ENCODE measurements at regions not wholly inside any gene's neighbourhood (a gene's known extent, or its start where the extent isn't known, plus 50 kb on each side); places are given as distances from the start of the nearest gene placed in this dataset.
A peak's percentile ranks its signal among the peaks of the same experiment; 100 is the strongest.

GRCh38 chr1:173287785-173288184, 80.7 kb upstream of the TNFSF4 start:
- Mint-ChIP-seq H3K4me1 (peaks cover 35% of the 10 kb centered on the region), H3K27me3 (peaks cover 19% of the 10 kb centered on the region), H3K4me3 (no peak overlapping the region), H3K9me3 (peaks cover 21 to 29% of the 10 kb centered on the region in 2 donors), H3K27ac (no peak overlapping the region)
- ATAC-seq (no peak), DNase-seq (no peak)

GRCh38 chr1:173293756-173294155, 86.6 kb upstream of the TNFSF4 start:
- DNase-seq (no peak), ATAC-seq (no peak)
- H3K9me3 Mint-ChIP-seq = peaks cover 27 to 42% of the 10 kb centered on the region in 2 donors
- no peak overlapping the region for H3K4me3 Mint-ChIP-seq
- peaks cover 13% of the 10 kb centered on the region for H3K27me3 Mint-ChIP-seq
- no peak overlapping the region for H3K27ac Mint-ChIP-seq
- peaks cover 91% of the 10 kb centered on the region for H3K4me1 Mint-ChIP-seq

GRCh38 chr1:173294843-173295242, 87.7 kb upstream of the TNFSF4 start:
- no peak overlapping the region for H3K27ac Mint-ChIP-seq
- H3K9me3 Mint-ChIP-seq = peaks cover 27 to 31% of the 10 kb centered on the region in 2 donors
- DNase-seq (no peak), ATAC-seq (no peak)
- no peak overlapping the region for H3K4me3 Mint-ChIP-seq
- peaks cover 96% of the 10 kb centered on the region for H3K4me1 Mint-ChIP-seq
- peaks cover 13% of the 10 kb centered on the region for H3K27me3 Mint-ChIP-seq

GRCh38 chr1:173295391-173295790, 88.3 kb upstream of the TNFSF4 start:
- Mint-ChIP-seq H3K27ac (no peak overlapping the region), H3K9me3 (peaks cover 26 to 27% of the 10 kb centered on the region in 2 donors), H3K27me3 (peaks cover 13% of the 10 kb centered on the region), H3K4me1 (peaks cover 96% of the 10 kb centered on the region), H3K4me3 (no peak overlapping the region)
- ATAC-seq (no peak), DNase-seq (no peak)

- Mint-ChIP-seq H3K27ac (no peak overlapping the region), H3K4me3 (no peak overlapping the region), H3K4me1 (peaks cover 94% of the 10 kb centered on the region), H3K27me3 (peaks cover 13% of the 10 kb centered on the region), H3K9me3 (peaks cover 21 to 26% of the 10 kb centered on the region in 2 donors)
- DNase-seq (no peak), ATAC-seq (no peak)
Observed at GRCh38 chr1:173295995-173296394, 88.9 kb upstream of the TNFSF4 start.

- H3K4me3 Mint-ChIP-seq = peak overlapping the region in 1 of 2 donors; percentile 15
- H3K4me1 Mint-ChIP-seq = peaks cover 92% of the 10 kb centered on the region
- H3K27ac Mint-ChIP-seq = peak overlapping the region in 1 of 2 donors; percentile 4
- DNase-seq (peak; percentile 72 to 81), ATAC-seq (peak; percentile 98)
- peaks cover 5 to 12% of the 10 kb centered on the region in 2 donors for H3K9me3 Mint-ChIP-seq
- peaks cover 3% of the 10 kb centered on the region for H3K27me3 Mint-ChIP-seq
Observed at GRCh38 chr1:173297798-173298391, 90.8 kb upstream of the TNFSF4 start.

- Mint-ChIP-seq H3K4me1 (peaks cover 86% of the 10 kb centered on the region), H3K27me3 (no peaks in the 10 kb centered on the region), H3K9me3 (peaks cover 8 to 11% of the 10 kb centered on the region in 2 donors), H3K4me3 (peak overlapping the region in 1 of 2 donors; percentile 3), H3K27ac (no peak overlapping the region)
- DNase-seq (no peak), ATAC-seq (no peak)
Observed at GRCh38 chr1:173300061-173301044, 93.2 kb upstream of the TNFSF4 start.

- DNase-seq (no peak), ATAC-seq (no peak)
- H3K4me1 Mint-ChIP-seq = peaks cover 75% of the 10 kb centered on the region
- H3K27ac Mint-ChIP-seq = no peak overlapping the region
- peaks cover 8 to 10% of the 10 kb centered on the region in 2 donors for H3K9me3 Mint-ChIP-seq
- no peak overlapping the region for H3K4me3 Mint-ChIP-seq
- H3K27me3 Mint-ChIP-seq = no peaks in the 10 kb centered on the region
Observed at GRCh38 chr1:173301507-173301906, 94.4 kb upstream of the TNFSF4 start.

- DNase-seq = no peak
- no peaks in the 10 kb centered on the region for H3K27me3 Mint-ChIP-seq
- no peak for ATAC-seq
- H3K27ac Mint-ChIP-seq = no peak overlapping the region
- H3K4me1 Mint-ChIP-seq = peaks cover 66% of the 10 kb centered on the region
- H3K4me3 Mint-ChIP-seq = no peak overlapping the region
- H3K9me3 Mint-ChIP-seq = peaks cover 8 to 13% of the 10 kb centered on the region in 2 donors
Observed at GRCh38 chr1:173302366-173302765, 95.2 kb upstream of the TNFSF4 start.

GRCh38 chr1:173302890-173303829, 96.0 kb upstream of the TNFSF4 start:
- H3K4me3 Mint-ChIP-seq = no peak overlapping the region
- no peaks in the 10 kb centered on the region for H3K27me3 Mint-ChIP-seq
- peaks cover 10 to 16% of the 10 kb centered on the region in 2 donors for H3K9me3 Mint-ChIP-seq
- peaks cover 58% of the 10 kb centered on the region for H3K4me1 Mint-ChIP-seq
- ATAC-seq (no peak), DNase-seq (no peak)
- H3K27ac Mint-ChIP-seq = no peak overlapping the region

- H3K27ac Mint-ChIP-seq = no peak overlapping the region
- DNase-seq (no peak), ATAC-seq (no peak)
- no peak overlapping the region for H3K4me3 Mint-ChIP-seq
- peaks cover 18 to 23% of the 10 kb centered on the region in 2 donors for H3K9me3 Mint-ChIP-seq
- H3K4me1 Mint-ChIP-seq = peaks cover 51% of the 10 kb centered on the region
- H3K27me3 Mint-ChIP-seq = no peaks in the 10 kb centered on the region
Observed at GRCh38 chr1:173303984-173304383, 96.9 kb upstream of the TNFSF4 start.

GRCh38 chr1:173304529-173305227, 97.5 kb upstream of the TNFSF4 start:
- no peaks in the 10 kb centered on the region for H3K27me3 Mint-ChIP-seq
- no peak overlapping the region for H3K27ac Mint-ChIP-seq
- peaks cover 19 to 26% of the 10 kb centered on the region in 2 donors for H3K9me3 Mint-ChIP-seq
- ATAC-seq = no peak
- H3K4me3 Mint-ChIP-seq = no peak overlapping the region
- DNase-seq = no peak
- peaks cover 44% of the 10 kb centered on the region for H3K4me1 Mint-ChIP-seq

GRCh38 chr1:173307845-173308244, 100.7 kb upstream of the TNFSF4 start:
- DNase-seq = no peak

GRCh38 chr1:173314656-173315055, 107.5 kb upstream of the TNFSF4 start:
- Mint-ChIP-seq H3K27me3 (no peaks in the 10 kb centered on the region), H3K4me1 (no peaks in the 10 kb centered on the region), H3K4me3 (no peak overlapping the region), H3K27ac (no peak overlapping the region), H3K9me3 (peaks cover 7 to 17% of the 10 kb centered on the region in 2 donors)
- no peak for ATAC-seq
- no peak for DNase-seq

More at GRCh38 chr1:173307845-173308244, 100.7 kb upstream of the TNFSF4 start:
- Mint-ChIP-seq H3K9me3 (peaks cover 32% of the 10 kb centered on the region in 2 donors), H3K27me3 (no peaks in the 10 kb centered on the region), H3K27ac (no peak overlapping the region), H3K4me3 (no peak overlapping the region), H3K4me1 (peaks cover 16% of the 10 kb centered on the region)
- ATAC-seq = no peak

All from stimulated activated naive CD8-positive, alpha-beta T cell treated with anti-CD3 and anti-CD28 coated beads, Interleukin-15, amount 100 ng/mL, for 72 hours (primary cell).